ENCODE measurements at regions not wholly inside any gene's neighbourhood (a gene's known extent, or its start where the extent isn't known, plus 50 kb on each side); places are given as distances from the start of the nearest gene placed in this dataset.

GRCh38 chr6:132933090-132933489, 118.7 kb downstream of the RPS12 start:
- no peak for DNase-seq

GRCh38 chr6:132934496-132934895, 120.1 kb downstream of the RPS12 start:
- Histone ChIP-seq H3K27ac (no peak overlapping the region), H3K9me3 (no peaks in the 10 kb centered on the region), H3K36me3 (no peaks in the 10 kb centered on the region), H3K4me1 (no peaks in the 10 kb centered on the region), H3K27me3 (no peaks in the 10 kb centered on the region), H3K4me3 (no peak overlapping the region)
- intact Hi-C loops (cut with DNase I) = no loop called here
- 46 to 53% methylated on average over 4 of the region's 4 CpGs for WGBS, 2 donors
- no peak for DNase-seq
- no peak for TF ChIP-seq CTCF (IDR thresholded peaks at IDR 0.05)
- TF ChIP-seq POLR2A (IDR thresholded peaks at IDR 0.05) = no peak
- TF ChIP-seq EP300 (IDR thresholded peaks at IDR 0.05) = no peak

More at GRCh38 chr6:132933090-132933489, 118.7 kb downstream of the RPS12 start:
- Histone ChIP-seq H3K27ac (no peak overlapping the region), H3K36me3 (no peaks in the 10 kb centered on the region), H3K9me3 (no peaks in the 10 kb centered on the region), H3K4me1 (no peaks in the 10 kb centered on the region), H3K27me3 (no peaks in the 10 kb centered on the region), H3K4me3 (no peak overlapping the region)
- TF ChIP-seq POLR2AphosphoS5 (IDR thresholded peaks at IDR 0.05) = no peak
- TF ChIP-seq POLR2A (IDR thresholded peaks at IDR 0.05) = no peak
- no peak for TF ChIP-seq CTCF (IDR thresholded peaks at IDR 0.05)
- no peak for TF ChIP-seq EP300 (IDR thresholded peaks at IDR 0.05)
- WGBS, 2 donors = 69 to 71% methylated on average over 8 of the region's 8 CpGs
- intact Hi-C loops (cut with DNase I) = no loop called here

GRCh38 chr6:132936646-132937045, 122.3 kb downstream of the RPS12 start:
- intact Hi-C loops (cut with DNase I) = no loop called here
- H3K4me3 ChIP-seq = no peak overlapping the region
- no peaks in the 10 kb centered on the region for H3K36me3 ChIP-seq
- H3K9me3 ChIP-seq = no peaks in the 10 kb centered on the region
- TF ChIP-seq CTCF (IDR thresholded peaks at IDR 0.05) (no peak), POLR2A (IDR thresholded peaks at IDR 0.05) (no peak), EP300 (IDR thresholded peaks at IDR 0.05) (no peak), POLR2AphosphoS5 (IDR thresholded peaks at IDR 0.05) (no peak)
- no peak overlapping the region for H3K27ac ChIP-seq
- H3K4me1 ChIP-seq = no peaks in the 10 kb centered on the region
- no peak for DNase-seq
- no peaks in the 10 kb centered on the region for H3K27me3 ChIP-seq
- WGBS, 2 donors = 57 to 82% methylated on average over 2 of the region's 2 CpGs

- DNase-seq = no peak
- WGBS, 2 donors = 26 to 49% methylated on average over 5 of the region's 5 CpGs
- H3K4me3 ChIP-seq = no peak overlapping the region
- H3K36me3 ChIP-seq = no peaks in the 10 kb centered on the region
- H3K27ac ChIP-seq = no peak overlapping the region
- no peaks in the 10 kb centered on the region for H3K9me3 ChIP-seq
- no peaks in the 10 kb centered on the region for H3K4me1 ChIP-seq
- intact Hi-C loops (cut with DNase I) = no loop called here
- no peak for TF ChIP-seq CTCF (IDR thresholded peaks at IDR 0.05)
- no peaks in the 10 kb centered on the region for H3K27me3 ChIP-seq
These were observed 123.1 kb downstream of the RPS12 start for GRCh38 chr6:132937466-132937906.

- no peak for DNase-seq
- intact Hi-C loops (cut with DNase I) = no loop called here
- Histone ChIP-seq H3K4me3 (no peak overlapping the region), H3K36me3 (no peaks in the 10 kb centered on the region), H3K27ac (no peak overlapping the region), H3K27me3 (no peaks in the 10 kb centered on the region), H3K4me1 (no peaks in the 10 kb centered on the region), H3K9me3 (no peaks in the 10 kb centered on the region)
- 63 to 70% methylated on average over 5 of the region's 5 CpGs for WGBS, 2 donors
- TF ChIP-seq EP300 (IDR thresholded peaks at IDR 0.05) (no peak), CTCF (IDR thresholded peaks at IDR 0.05) (no peak), POLR2A (IDR thresholded peaks at IDR 0.05) (no peak), POLR2AphosphoS5 (IDR thresholded peaks at IDR 0.05) (no peak)
These were observed 134.5 kb downstream of the RPS12 start for GRCh38 chr6:132948889-132949288.
